Trophoblast cell (in vitro differentiated cells and primary cell): ENCODE measurements at regions not wholly inside any gene's neighbourhood (a gene's known extent, or its start where the extent isn't known, plus 50 kb on each side); places are given as distances from the start of the nearest gene placed in this dataset.

Experiments used
- DNase-seq, 2 donors: peaks; one replicate each; pipeline ENCODE4 v3.0.0-alpha.2; 2016
- H2AFZ ChIP-seq: 2 replicates; pipeline ENCODE4 v1.6.1; 2013; ENCODE audit warnings: low read length, moderate library complexity, mild to moderate bottlenecking; ENCODE audit not compliant: insufficient read depth, poor library complexity
- H2AK5ac ChIP-seq: 2 replicates; pipeline ENCODE4 v1.6.1; 2013; ENCODE audit warnings: mild to moderate bottlenecking, low read length
- H2BK120ac ChIP-seq: 2 replicates; pipeline ENCODE4 v1.6.1; 2013; ENCODE audit warnings: low read length, mild to moderate bottlenecking, moderate library complexity; ENCODE audit not compliant: insufficient read depth, poor library complexity
- H2BK12ac ChIP-seq: 2 replicates; pipeline ENCODE4 v1.6.1; 2013; ENCODE audit warnings: mild to moderate bottlenecking, low read length, moderate library complexity
- H2BK5ac ChIP-seq: 2 replicates; pipeline ENCODE4 v1.6.1; 2013; ENCODE audit warnings: low read length, low read depth, moderate library complexity, mild to moderate bottlenecking; ENCODE audit not compliant: poor library complexity
- H3K14ac ChIP-seq: 2 replicates; pipeline ENCODE4 v1.6.1; 2013; ENCODE audit warnings: mild to moderate bottlenecking, low read length
- H3K18ac ChIP-seq: 2 replicates; pipeline ENCODE4 v1.6.1; 2013; ENCODE audit warnings: mild to moderate bottlenecking, low read length
- H3K23ac ChIP-seq: 2 replicates; pipeline ENCODE4 v1.6.1; 2013; ENCODE audit warnings: low read length
- H3K27ac ChIP-seq: 2 replicates; pipeline ENCODE4 v1.5.1; 2013; ENCODE audit warnings: low read depth, mild to moderate bottlenecking, inconsistent platforms, low read length, moderate library complexity
- H3K27me3 ChIP-seq: 2 replicates; pipeline ENCODE4 v1.6.1; 2013; ENCODE audit warnings: inconsistent platforms, mild to moderate bottlenecking, low read length, moderate library complexity; ENCODE audit not compliant: insufficient read depth
- H3K36me3 ChIP-seq, 2 experiments: 1 replicate in 1 of 2; 2 replicates in 1 of 2; pipeline ENCODE4 v1.6.1; 2013; ENCODE audit warnings: low read length in 2 of 2, mild to moderate bottlenecking in 2 of 2, moderate library complexity in 1 of 2; ENCODE audit not compliant: insufficient read depth in 2 of 2, control insufficient read depth in 1 of 2
- H3K4ac ChIP-seq: 2 replicates; pipeline ENCODE4 v1.6.1; 2013; ENCODE audit warnings: low read depth, mild to moderate bottlenecking, low read length, moderate library complexity
- H3K4me1 ChIP-seq, 2 experiments: 1 replicate in 1 of 2; 2 replicates in 1 of 2; pipeline ENCODE4 v1.6.1; 2013; ENCODE audit warnings: low read length in 2 of 2, mild to moderate bottlenecking in 2 of 2, moderate library complexity in 1 of 2; ENCODE audit not compliant: insufficient read depth in 2 of 2, control insufficient read depth in 1 of 2
- H3K4me2 ChIP-seq: 2 replicates; pipeline ENCODE4 v1.6.1; 2013; ENCODE audit warnings: inconsistent platforms, mild to moderate bottlenecking, low read length, moderate library complexity
- H3K4me3 ChIP-seq: 2 replicates; pipeline ENCODE4 v1.5.1; 2013; ENCODE audit warnings: mild to moderate bottlenecking, low read depth, low read length, inconsistent platforms
- H3K79me1 ChIP-seq: one replicate; pipeline ENCODE4 v1.6.1; 2013; ENCODE audit warnings: low read length
- H3K79me2 ChIP-seq: 2 replicates; pipeline ENCODE4 v1.6.1; 2013; ENCODE audit warnings: low read length, mild to moderate bottlenecking; ENCODE audit not compliant: control insufficient read depth, insufficient read depth, poor library complexity
- H3K9ac ChIP-seq: 2 replicates; pipeline ENCODE4 v1.6.1; 2013; ENCODE audit warnings: mild to moderate bottlenecking, low read length
- H3K9me3 ChIP-seq: 2 replicates; pipeline ENCODE4 v1.6.1; 2013; ENCODE audit warnings: low read depth, mild to moderate bottlenecking, control low read depth, inconsistent platforms, low read length; ENCODE audit not compliant: insufficient read depth
- H4K12ac ChIP-seq: 2 replicates; pipeline ENCODE4 v1.6.1; 2013; ENCODE audit warnings: low read depth, mild to moderate bottlenecking, low read length, moderate library complexity
- H4K8ac ChIP-seq: 2 replicates; pipeline ENCODE4 v1.6.1; 2013; ENCODE audit warnings: low read depth, mild to moderate bottlenecking, low read length, moderate library complexity
- H4K91ac ChIP-seq: one replicate; pipeline ENCODE4 v1.6.1; 2013; ENCODE audit warnings: low read depth, mild to moderate bottlenecking, low read length, moderate library complexity
- WGBS: extraction: QIAGEN DNeasy Blood & Tissue Kit; methylation state at CpG from one replicate; pipeline ENCODE4 v1.1.7; 2013; ENCODE audit warnings: missing lambda C conversion rate; ENCODE audit not compliant: insufficient read length, insufficient coverage; ENCODE audit errors: extremely low coverage; 5-methylcytosine and 5-hydroxymethylcytosine counted together

- Histone ChIP-seq H3K36me3 (peaks cover 24 to 38% of the 10 kb centered on the region in 2 experiments), H4K12ac (no peak overlapping the region), H3K9ac (no peak overlapping the region), H3K4ac (no peak overlapping the region), H2AK5ac (no peak overlapping the region), H3K79me1 (no peaks in the 10 kb centered on the region), H3K9me3 (peaks cover 3% of the 10 kb centered on the region), H3K27me3 (no peaks in the 10 kb centered on the region), H3K23ac (no peak overlapping the region), H3K79me2 (no peaks in the 10 kb centered on the region), H3K4me3 (no peak overlapping the region), H2BK5ac (no peak overlapping the region), H3K4me1 (no peaks in the 10 kb centered on the region), H4K8ac (no peak overlapping the region), H2BK120ac (no peak overlapping the region), H2AFZ (no peak overlapping the region), H3K14ac (no peak overlapping the region), H4K91ac (no peak overlapping the region), H3K27ac (no peak overlapping the region), H3K4me2 (no peak overlapping the region), H2BK12ac (no peak overlapping the region), H3K18ac (no peak overlapping the region)
- no CpG with 5 or more reads among the region's 1 CpG for WGBS
- DNase-seq: no peak
These were observed 151.4 kb downstream of the SNRPN start for GRCh38 chr15:25106209-25106608.

- Histone ChIP-seq H3K9me3 (no peaks in the 10 kb centered on the region), H2BK12ac (no peak overlapping the region), H3K4me1 (no peaks in the 10 kb centered on the region), H4K91ac (no peak overlapping the region), H4K8ac (no peak overlapping the region), H3K14ac (no peak overlapping the region), H3K79me1 (no peaks in the 10 kb centered on the region), H2AFZ (no peak overlapping the region), H3K27me3 (no peaks in the 10 kb centered on the region), H3K36me3 (no peaks in the 10 kb centered on the region), H3K27ac (peak overlapping the region; percentile 16), H3K23ac (no peak overlapping the region), H3K4me2 (no peak overlapping the region), H2AK5ac (no peak overlapping the region), H3K9ac (peak overlapping the region; percentile 2), H3K4ac (no peak overlapping the region), H4K12ac (no peak overlapping the region), H3K79me2 (no peaks in the 10 kb centered on the region), H3K4me3 (no peak overlapping the region), H2BK120ac (no peak overlapping the region), H2BK5ac (no peak overlapping the region), H3K18ac (no peak overlapping the region)
- no CpG with 5 or more reads among the region's 2 CpGs for WGBS
- DNase-seq: no peak
These were observed 179.0 kb downstream of the SNRPN start for GRCh38 chr15:25133804-25134203.

DNA sequence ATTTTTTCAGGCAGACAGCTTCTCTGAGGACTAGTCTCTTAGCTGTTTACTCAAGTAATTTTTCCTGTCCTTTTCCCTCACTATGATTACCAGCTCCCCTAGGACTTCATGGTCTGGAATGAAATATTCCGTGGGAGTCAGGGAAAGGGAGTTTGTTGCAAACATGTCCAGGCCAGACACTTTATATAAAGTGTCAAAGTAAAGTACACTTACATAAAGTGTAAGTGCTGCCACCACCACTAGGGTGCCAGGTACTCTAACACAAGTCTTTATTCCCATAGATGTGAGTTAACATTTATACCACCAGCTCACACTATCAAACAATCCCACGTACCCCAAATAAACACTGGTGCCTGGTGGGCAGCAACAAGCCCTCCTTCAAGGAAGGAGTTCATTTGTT is 179.8 kb downstream of the SNRPN start:
- no peak overlapping the region for H4K12ac ChIP-seq
- H3K18ac ChIP-seq: no peak overlapping the region
- H3K27ac ChIP-seq: no peak overlapping the region
- H3K9me3 ChIP-seq: no peaks in the 10 kb centered on the region
- H2AK5ac ChIP-seq: no peak overlapping the region
- H2BK5ac ChIP-seq: no peak overlapping the region
- no peak overlapping the region for H3K9ac ChIP-seq
- no peak for DNase-seq
- H3K4me3 ChIP-seq: no peak overlapping the region
- no peaks in the 10 kb centered on the region for H3K27me3 ChIP-seq
- no peaks in the 10 kb centered on the region for H3K36me3 ChIP-seq
- H3K79me2 ChIP-seq: no peaks in the 10 kb centered on the region
- H2BK12ac ChIP-seq: no peak overlapping the region
- no CpG with 5 or more reads among the region's 2 CpGs for WGBS
- no peaks in the 10 kb centered on the region for H3K4me1 ChIP-seq
- no peak overlapping the region for H4K91ac ChIP-seq
- H3K4ac ChIP-seq: no peak overlapping the region
- no peak overlapping the region for H2AFZ ChIP-seq
- H2BK120ac ChIP-seq: no peak overlapping the region
- no peak overlapping the region for H4K8ac ChIP-seq
- no peak overlapping the region for H3K23ac ChIP-seq
- no peaks in the 10 kb centered on the region for H3K79me1 ChIP-seq
- peak overlapping the region; percentile 24 for H3K4me2 ChIP-seq
- no peak overlapping the region for H3K14ac ChIP-seq

- H2AFZ ChIP-seq: no peak overlapping the region
- no peak overlapping the region for H2BK5ac ChIP-seq
- no peak overlapping the region for H3K18ac ChIP-seq
- H3K27me3 ChIP-seq: no peaks in the 10 kb centered on the region
- DNase-seq: peak in 1 of 2 donors; percentile 0
- no CpG with 5 or more reads among the region's 3 CpGs for WGBS
- no peak overlapping the region for H3K14ac ChIP-seq
- no peak overlapping the region for H4K91ac ChIP-seq
- no peak overlapping the region for H3K4me2 ChIP-seq
- no peaks in the 10 kb centered on the region for H3K79me2 ChIP-seq
- no peak overlapping the region for H3K9ac ChIP-seq
- H3K4ac ChIP-seq: no peak overlapping the region
- H3K4me1 ChIP-seq: no peaks in the 10 kb centered on the region
- H2BK120ac ChIP-seq: no peak overlapping the region
- no peak overlapping the region for H2AK5ac ChIP-seq
- H3K36me3 ChIP-seq: no peaks in the 10 kb centered on the region
- no peak overlapping the region for H2BK12ac ChIP-seq
- H3K4me3 ChIP-seq: no peak overlapping the region
- H4K8ac ChIP-seq: no peak overlapping the region
- no peaks in the 10 kb centered on the region for H3K79me1 ChIP-seq
- H3K23ac ChIP-seq: no peak overlapping the region
- H3K9me3 ChIP-seq: no peaks in the 10 kb centered on the region
- no peak overlapping the region for H3K27ac ChIP-seq
- no peak overlapping the region for H4K12ac ChIP-seq
These were observed 181.3 kb downstream of the SNRPN start for GRCh38 chr15:25136119-25136518.
